Gastrocnemius medialis (tissue), 4 donors: ENCODE measurements at regions not wholly inside any gene's neighbourhood (a gene's known extent, or its start where the extent isn't known, plus 50 kb on each side); places are given as distances from the start of the nearest gene placed in this dataset.

ENCODE experiments used
- ATAC-seq, 2 donors: fragments of 150-250 bp; one replicate each; pipeline ENCODE4 v1.9.1; 2016
- DNase-seq, 2 donors: peaks; one replicate each; pipeline ENCODE4 v3.0.0-alpha.2; 2019
- H3K27ac ChIP-seq, 4 donors: fragments of 200-600 bp; sonication (generic); 1 replicate in 1 of 4; 2 replicates in 3 of 4; pipeline ENCODE4 v1.5.1; 2016 to 2018; ENCODE audit warnings: mild to moderate bottlenecking in 2 of 4, moderate library complexity in 1 of 4
- H3K27me3 ChIP-seq, 3 donors: fragments of 200-600 bp; sonication (generic) in 2 of 3; 1 replicate in 1 of 3; 2 replicates in 2 of 3; pipeline versions ENCODE4 v1.5.1 to v1.6.0; 2016 to 2019; ENCODE audit warnings: mild to moderate bottlenecking in 1 of 3, moderate library complexity in 1 of 3
- H3K36me3 ChIP-seq, 2 donors: fragments of 200-600 bp; sonication (generic) in 1 of 2; one replicate each; pipeline ENCODE4 v1.5.1; 2017 to 2018
- H3K4me1 ChIP-seq, 2 donors: fragments of 200-600 bp; sonication (generic) in 1 of 2; one replicate each; pipeline ENCODE4 v1.5.1; 2016 to 2017; ENCODE audit warnings: mild to moderate bottlenecking in 2 of 2
- H3K4me3 ChIP-seq, 4 donors: fragments of 200-600 bp; sonication (generic) in 3 of 4; 1 replicate in 1 of 4; 2 replicates in 3 of 4; pipeline ENCODE4 v1.5.1; 2016 to 2019; ENCODE audit warnings: mild to moderate bottlenecking in 2 of 4
- H3K9me3 ChIP-seq, 3 donors: fragments of 200-600 bp; sonication (generic) in 2 of 3; 1 replicate in 1 of 3; 2 replicates in 2 of 3; pipeline ENCODE4 v1.5.1; 2016 to 2019
- POLR2A ChIP-seq, 2 donors: fragments of 450-650 bp; IDR thresholded peaks; one replicate each; pipeline ENCODE4 v1.6.1; 2017; ENCODE audit warnings: antibody characterized with exemption in 2 of 2, mild to moderate bottlenecking in 2 of 2, moderate library complexity in 2 of 2
- in situ Hi-C, 4 donors: fragments of 200-750 bp; cut with MboI; loops; one replicate each; pipeline versions ENCODE4 v1.15.0 to v1.8.0; 2017; ENCODE audit warnings: low sequenced_read_pairs in 4 of 4
- intact Hi-C: fragments of 100-400 bp; cut with DNase I; formaldehyde crosslinking; loops from one replicate; pipeline ENCODE4 v1.15.1; 2023; ENCODE audit warnings: low total_unique reads
- TF ChIP-seq, protein P1 (sequence below), 5 experiments: fragments of 450-650 bp in 3 of 5; fragments of 200-600 bp in 2 of 5; sonication (generic) in 2 of 5; IDR thresholded peaks in 4 of 5; conservative IDR thresholded peaks in 1 of 5; 1 replicate in 4 of 5; 2 replicates in 1 of 5; pipeline ENCODE4 v1.5.1; 2016 to 2019; ENCODE audit warnings: antibody characterized with exemption in 5 of 5, mild to moderate bottlenecking in 3 of 5, moderate library complexity in 3 of 5

GRCh38 chr10:108060246-108060645, 895.7 kb upstream of the SORCS1 start:
- DNase-seq (no peak), ATAC-seq (no peak)
- no peaks in the 10 kb centered on the region for H3K9me3 ChIP-seq
- intact Hi-C loops (no loop called here), in situ Hi-C loops (no loop called here)
- no peak overlapping the region for H3K4me3 ChIP-seq
- TF ChIP-seq, protein P1, sequence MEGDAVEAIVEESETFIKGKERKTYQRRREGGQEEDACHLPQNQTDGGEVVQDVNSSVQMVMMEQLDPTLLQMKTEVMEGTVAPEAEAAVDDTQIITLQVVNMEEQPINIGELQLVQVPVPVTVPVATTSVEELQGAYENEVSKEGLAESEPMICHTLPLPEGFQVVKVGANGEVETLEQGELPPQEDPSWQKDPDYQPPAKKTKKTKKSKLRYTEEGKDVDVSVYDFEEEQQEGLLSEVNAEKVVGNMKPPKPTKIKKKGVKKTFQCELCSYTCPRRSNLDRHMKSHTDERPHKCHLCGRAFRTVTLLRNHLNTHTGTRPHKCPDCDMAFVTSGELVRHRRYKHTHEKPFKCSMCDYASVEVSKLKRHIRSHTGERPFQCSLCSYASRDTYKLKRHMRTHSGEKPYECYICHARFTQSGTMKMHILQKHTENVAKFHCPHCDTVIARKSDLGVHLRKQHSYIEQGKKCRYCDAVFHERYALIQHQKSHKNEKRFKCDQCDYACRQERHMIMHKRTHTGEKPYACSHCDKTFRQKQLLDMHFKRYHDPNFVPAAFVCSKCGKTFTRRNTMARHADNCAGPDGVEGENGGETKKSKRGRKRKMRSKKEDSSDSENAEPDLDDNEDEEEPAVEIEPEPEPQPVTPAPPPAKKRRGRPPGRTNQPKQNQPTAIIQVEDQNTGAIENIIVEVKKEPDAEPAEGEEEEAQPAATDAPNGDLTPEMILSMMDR (IDR thresholded peaks at IDR 0.05 in 4 of 5, conservative IDR thresholded peaks at IDR 0.05 in 1 of 5), result no peak
- no peak for TF ChIP-seq POLR2A (IDR thresholded peaks at IDR 0.05)
- H3K27ac ChIP-seq, result no peak overlapping the region
- no peaks in the 10 kb centered on the region for H3K27me3 ChIP-seq
- no peaks in the 10 kb centered on the region for H3K36me3 ChIP-seq
- H3K4me1 ChIP-seq, result no peaks in the 10 kb centered on the region

DNA sequence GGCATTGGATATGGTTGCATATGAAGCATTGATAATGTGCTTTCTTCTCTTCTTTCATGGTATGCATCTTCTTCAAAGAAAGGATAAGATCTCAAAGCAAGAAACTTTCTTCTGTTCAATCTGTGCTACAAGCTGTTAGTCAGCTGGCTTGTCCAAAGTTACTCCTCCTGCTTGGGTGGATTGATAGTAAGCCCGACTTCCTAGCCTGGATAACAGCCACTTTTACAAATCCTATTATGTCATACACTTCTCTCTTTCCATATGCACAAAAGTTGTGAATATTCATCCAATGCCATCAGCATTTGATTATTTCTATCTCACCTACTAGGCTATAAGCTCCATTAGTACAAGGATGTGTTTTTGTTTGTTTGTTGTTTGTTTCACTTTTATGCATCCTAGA, 891.0 kb upstream of the SORCS1 start:
- H3K27ac ChIP-seq, result no peak overlapping the region
- no peaks in the 10 kb centered on the region for H3K36me3 ChIP-seq
- in situ Hi-C loops (no loop called here), intact Hi-C loops (no loop called here)
- H3K27me3 ChIP-seq, result no peaks in the 10 kb centered on the region
- DNase-seq (no peak), ATAC-seq (no peak)
- H3K4me3 ChIP-seq, result no peak overlapping the region
- no peaks in the 10 kb centered on the region for H3K9me3 ChIP-seq
- TF ChIP-seq POLR2A (IDR thresholded peaks at IDR 0.05), result no peak
- TF ChIP-seq, protein P1 (IDR thresholded peaks at IDR 0.05 in 4 of 5, conservative IDR thresholded peaks at IDR 0.05 in 1 of 5), result no peak
- H3K4me1 ChIP-seq, result no peaks in the 10 kb centered on the region

DNA sequence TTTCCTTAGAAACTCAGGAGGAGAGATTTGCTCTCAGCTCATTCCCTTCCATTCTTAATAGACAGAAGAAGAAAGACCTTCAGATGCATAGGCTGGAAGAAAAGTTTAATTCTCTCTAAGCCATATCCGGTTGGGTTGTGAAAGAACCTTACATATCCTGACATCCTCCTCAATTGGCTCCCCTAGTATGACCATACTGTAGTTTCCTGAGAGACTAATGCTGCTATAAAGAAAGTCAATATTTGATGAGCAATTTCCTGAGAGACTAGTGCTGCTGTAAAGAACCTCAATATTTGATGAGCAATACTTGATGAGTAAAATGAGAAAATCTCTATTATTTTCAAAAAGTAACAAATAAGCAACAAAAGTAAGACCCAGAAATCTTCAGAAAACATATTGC, 888.5 kb upstream of the SORCS1 start:
- Histone ChIP-seq H3K36me3 (no peaks in the 10 kb centered on the region), H3K4me3 (no peak overlapping the region), H3K9me3 (no peaks in the 10 kb centered on the region), H3K27me3 (no peaks in the 10 kb centered on the region), H3K27ac (no peak overlapping the region), H3K4me1 (no peaks in the 10 kb centered on the region)
- in situ Hi-C loops (no loop called here), intact Hi-C loops (no loop called here)
- no peak for TF ChIP-seq POLR2A (IDR thresholded peaks at IDR 0.05)
- TF ChIP-seq, protein P1 (IDR thresholded peaks at IDR 0.05 in 4 of 5, conservative IDR thresholded peaks at IDR 0.05 in 1 of 5), result no peak
- ATAC-seq, result no peak
- DNase-seq, result no peak

DNA sequence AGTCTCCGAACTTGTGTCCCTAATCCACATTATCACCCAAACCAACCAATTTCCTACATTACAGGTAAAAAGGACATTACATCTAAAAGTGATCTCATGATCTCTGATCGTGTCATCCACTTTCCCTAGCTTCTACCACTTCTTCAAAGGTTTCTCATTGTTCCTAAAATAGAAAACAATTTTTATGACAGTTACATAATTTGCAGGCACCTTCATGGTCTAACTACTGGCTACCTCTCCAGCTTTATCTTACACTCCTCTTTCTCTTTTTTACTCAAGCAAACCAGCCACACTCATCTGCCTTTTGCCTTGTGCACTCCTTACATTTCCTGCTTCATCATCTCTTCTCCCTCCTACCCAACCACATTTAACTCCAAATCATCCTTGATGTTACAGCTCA, 886.7 kb upstream of the SORCS1 start:
- Histone ChIP-seq H3K27me3 (no peaks in the 10 kb centered on the region), H3K4me3 (no peak overlapping the region), H3K9me3 (no peaks in the 10 kb centered on the region), H3K27ac (no peak overlapping the region), H3K4me1 (no peaks in the 10 kb centered on the region), H3K36me3 (no peaks in the 10 kb centered on the region)
- intact Hi-C loops, result no loop called here
- TF ChIP-seq, protein P1 (IDR thresholded peaks at IDR 0.05 in 4 of 5, conservative IDR thresholded peaks at IDR 0.05 in 1 of 5), result no peak
- in situ Hi-C loops, result no loop called here
- DNase-seq (no peak), ATAC-seq (no peak)

DNA sequence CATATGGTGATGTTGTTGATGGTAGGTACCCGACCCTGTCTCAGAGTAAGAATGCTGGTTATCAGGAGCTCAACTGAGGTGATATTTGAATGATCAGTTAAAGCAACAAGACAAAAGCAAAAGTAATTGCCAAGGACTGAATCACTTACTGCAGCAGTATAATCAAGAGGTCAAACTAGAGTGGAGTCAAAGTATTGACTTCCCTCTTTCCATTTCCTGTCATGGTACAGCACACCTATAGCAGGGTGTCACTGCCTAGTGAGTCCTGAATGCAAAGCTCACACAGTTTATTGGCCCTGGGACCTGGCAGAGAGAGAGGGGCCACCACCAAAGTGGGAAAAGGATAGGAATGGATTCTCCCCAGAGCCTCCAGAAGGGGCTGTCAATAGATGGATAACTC, 886.1 kb upstream of the SORCS1 start:
- no peak overlapping the region for H3K27ac ChIP-seq
- no peak for DNase-seq

More for the DNA sequence above, 886.1 kb upstream of the SORCS1 start:
- Histone ChIP-seq H3K4me1 (no peaks in the 10 kb centered on the region), H3K36me3 (no peaks in the 10 kb centered on the region), H3K27me3 (no peaks in the 10 kb centered on the region), H3K4me3 (no peak overlapping the region), H3K9me3 (no peaks in the 10 kb centered on the region)
- TF ChIP-seq, protein P1 (IDR thresholded peaks at IDR 0.05 in 4 of 5, conservative IDR thresholded peaks at IDR 0.05 in 1 of 5), result no peak
- TF ChIP-seq POLR2A (IDR thresholded peaks at IDR 0.05), result no peak
- in situ Hi-C loops (no loop called here), intact Hi-C loops (no loop called here)
- no peak for ATAC-seq
